ENCODE measurements at regions not wholly inside any gene's neighbourhood (a gene's known extent, or its start where the extent isn't known, plus 50 kb on each side); places are given as distances from the start of the nearest gene placed in this dataset.

- no peak overlapping the region for H3K4me3 Mint-ChIP-seq
- H3K9me3 Mint-ChIP-seq: peaks cover 17% of the 10 kb centered on the region
Observed at GRCh38 chr6:151719070-151719469, 88.4 kb upstream of the ESR1 start.

GRCh38 chr6:151721146-151721545, 86.3 kb upstream of the ESR1 start:
- Mint-ChIP-seq H3K4me1 (peaks cover 14% of the 10 kb centered on the region), H3K4me3 (no peak overlapping the region), H3K27ac (no peak overlapping the region), H3K36me3 (ENCODE audit: low read depth) (no peaks in the 10 kb centered on the region), H3K27me3 (ENCODE audit: low read depth) (no peaks in the 10 kb centered on the region), H3K9me3 (peaks cover 2% of the 10 kb centered on the region)
- no peak for TF ChIP-seq CTCF (IDR thresholded peaks at IDR 0.05; ENCODE audit: unreplicated experiment in 3 of 3)

More at GRCh38 chr6:151719070-151719469, 88.4 kb upstream of the ESR1 start:
- no peak for TF ChIP-seq CTCF (IDR thresholded peaks at IDR 0.05; ENCODE audit: unreplicated experiment in 3 of 3)
- H3K27ac Mint-ChIP-seq: no peak overlapping the region
- H3K36me3 Mint-ChIP-seq (ENCODE audit: low read depth): no peaks in the 10 kb centered on the region
- peaks cover 14% of the 10 kb centered on the region for H3K4me1 Mint-ChIP-seq
- H3K27me3 Mint-ChIP-seq (ENCODE audit: low read depth): peaks cover 3% of the 10 kb centered on the region

- Mint-ChIP-seq H3K27ac (no peak overlapping the region), H3K27me3 (ENCODE audit: low read depth) (no peaks in the 10 kb centered on the region), H3K36me3 (ENCODE audit: low read depth) (no peaks in the 10 kb centered on the region), H3K4me3 (no peak overlapping the region), H3K4me1 (peaks cover 14% of the 10 kb centered on the region), H3K9me3 (peaks cover 2% of the 10 kb centered on the region)
- no peak for TF ChIP-seq CTCF (IDR thresholded peaks at IDR 0.05; ENCODE audit: unreplicated experiment in 3 of 3)
Observed at GRCh38 chr6:151721671-151722070, 85.8 kb upstream of the ESR1 start.

GRCh38 chr6:151722342-151722741, 85.1 kb upstream of the ESR1 start:
- peaks cover 14% of the 10 kb centered on the region for H3K4me1 Mint-ChIP-seq
- no peaks in the 10 kb centered on the region for H3K36me3 Mint-ChIP-seq (ENCODE audit: low read depth)
- H3K4me3 Mint-ChIP-seq: no peak overlapping the region
- H3K27ac Mint-ChIP-seq: no peak overlapping the region
- no peaks in the 10 kb centered on the region for H3K27me3 Mint-ChIP-seq (ENCODE audit: low read depth)
- H3K9me3 Mint-ChIP-seq: peaks cover 2% of the 10 kb centered on the region
- TF ChIP-seq CTCF (IDR thresholded peaks at IDR 0.05; ENCODE audit: unreplicated experiment in 3 of 3): no peak

- H3K9me3 Mint-ChIP-seq: peaks cover 2% of the 10 kb centered on the region
- no peaks in the 10 kb centered on the region for H3K27me3 Mint-ChIP-seq (ENCODE audit: low read depth)
- H3K27ac Mint-ChIP-seq: no peak overlapping the region
- peaks cover 14% of the 10 kb centered on the region for H3K4me1 Mint-ChIP-seq
- H3K4me3 Mint-ChIP-seq: no peak overlapping the region
- no peaks in the 10 kb centered on the region for H3K36me3 Mint-ChIP-seq (ENCODE audit: low read depth)
- no peak for TF ChIP-seq CTCF (IDR thresholded peaks at IDR 0.05; ENCODE audit: unreplicated experiment in 3 of 3)
Observed at GRCh38 chr6:151723152-151723551, 84.3 kb upstream of the ESR1 start.

- peaks cover 5% of the 10 kb centered on the region for H3K9me3 Mint-ChIP-seq
- no peak overlapping the region for H3K27ac Mint-ChIP-seq
- no peaks in the 10 kb centered on the region for H3K4me1 Mint-ChIP-seq
- H3K36me3 Mint-ChIP-seq (ENCODE audit: low read depth): no peaks in the 10 kb centered on the region
- no peak for TF ChIP-seq CTCF (IDR thresholded peaks at IDR 0.05; ENCODE audit: unreplicated experiment in 3 of 3)
- peaks cover 16% of the 10 kb centered on the region for H3K27me3 Mint-ChIP-seq (ENCODE audit: low read depth)
- no peak overlapping the region for H3K4me3 Mint-ChIP-seq
Observed at GRCh38 chr6:151729829-151730495, 77.5 kb upstream of the ESR1 start.

All from nephron (organoid).